ENCODE measurements at regions not wholly inside any gene's neighbourhood (a gene's known extent, or its start where the extent isn't known, plus 50 kb on each side); places are given as distances from the start of the nearest gene placed in this dataset.

- no peak overlapping the region for H3K4me3 ChIP-seq (ENCODE audit: low read depth, low read length)
- TF ChIP-seq, protein P1, sequence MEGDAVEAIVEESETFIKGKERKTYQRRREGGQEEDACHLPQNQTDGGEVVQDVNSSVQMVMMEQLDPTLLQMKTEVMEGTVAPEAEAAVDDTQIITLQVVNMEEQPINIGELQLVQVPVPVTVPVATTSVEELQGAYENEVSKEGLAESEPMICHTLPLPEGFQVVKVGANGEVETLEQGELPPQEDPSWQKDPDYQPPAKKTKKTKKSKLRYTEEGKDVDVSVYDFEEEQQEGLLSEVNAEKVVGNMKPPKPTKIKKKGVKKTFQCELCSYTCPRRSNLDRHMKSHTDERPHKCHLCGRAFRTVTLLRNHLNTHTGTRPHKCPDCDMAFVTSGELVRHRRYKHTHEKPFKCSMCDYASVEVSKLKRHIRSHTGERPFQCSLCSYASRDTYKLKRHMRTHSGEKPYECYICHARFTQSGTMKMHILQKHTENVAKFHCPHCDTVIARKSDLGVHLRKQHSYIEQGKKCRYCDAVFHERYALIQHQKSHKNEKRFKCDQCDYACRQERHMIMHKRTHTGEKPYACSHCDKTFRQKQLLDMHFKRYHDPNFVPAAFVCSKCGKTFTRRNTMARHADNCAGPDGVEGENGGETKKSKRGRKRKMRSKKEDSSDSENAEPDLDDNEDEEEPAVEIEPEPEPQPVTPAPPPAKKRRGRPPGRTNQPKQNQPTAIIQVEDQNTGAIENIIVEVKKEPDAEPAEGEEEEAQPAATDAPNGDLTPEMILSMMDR (conservative IDR thresholded peaks at IDR 0.05; ENCODE audit: low read depth, low read length): no peak
- no peak for DNase-seq (ENCODE audit: low read depth)
These were observed 849.8 kb upstream of the SORCS1 start for GRCh38 chr10:108014145-108014901.

DNA sequence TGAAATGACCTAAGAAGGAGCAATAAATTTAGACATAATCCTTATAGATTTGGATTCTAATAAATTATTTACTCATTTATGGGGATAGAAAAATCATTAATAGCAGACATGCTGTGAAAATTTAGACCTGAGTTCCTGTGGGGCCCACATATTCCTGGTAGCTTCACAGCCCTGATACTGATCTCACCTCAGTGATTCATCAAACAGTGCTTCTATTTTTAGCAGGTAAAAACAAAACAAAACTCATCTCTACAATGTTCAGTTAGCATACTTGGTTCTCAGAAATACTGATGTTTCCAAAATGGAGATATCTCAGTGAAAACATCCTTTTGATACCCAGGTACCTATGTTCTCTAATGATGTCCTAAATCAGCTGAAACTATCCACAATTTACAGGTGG lies 841.1 kb upstream of the SORCS1 start:
- TF ChIP-seq, protein P1 (conservative IDR thresholded peaks at IDR 0.05; ENCODE audit: low read depth, low read length): no peak
- DNase-seq (ENCODE audit: low read depth): no peak
- no peak overlapping the region for H3K4me3 ChIP-seq (ENCODE audit: low read depth, low read length)

- TF ChIP-seq, protein P1 (conservative IDR thresholded peaks at IDR 0.05; ENCODE audit: low read depth, low read length): no peak
- no peak overlapping the region for H3K4me3 ChIP-seq (ENCODE audit: low read depth, low read length)
- no peak for DNase-seq (ENCODE audit: low read depth)
These were observed 839.1 kb upstream of the SORCS1 start for GRCh38 chr10:108003576-108003975.

GRCh38 chr10:108003061-108003460 lies 838.6 kb upstream of the SORCS1 start:
- H3K4me3 ChIP-seq (ENCODE audit: low read depth, low read length): no peak overlapping the region
- DNase-seq (ENCODE audit: low read depth): no peak
- TF ChIP-seq, protein P1 (conservative IDR thresholded peaks at IDR 0.05; ENCODE audit: low read depth, low read length): no peak

- DNase-seq (ENCODE audit: low read depth): no peak
- TF ChIP-seq, protein P1 (conservative IDR thresholded peaks at IDR 0.05; ENCODE audit: low read depth, low read length): no peak
- no peak overlapping the region for H3K4me3 ChIP-seq (ENCODE audit: low read depth, low read length)
These were observed 835.9 kb upstream of the SORCS1 start for GRCh38 chr10:108000365-108000764.

DNA sequence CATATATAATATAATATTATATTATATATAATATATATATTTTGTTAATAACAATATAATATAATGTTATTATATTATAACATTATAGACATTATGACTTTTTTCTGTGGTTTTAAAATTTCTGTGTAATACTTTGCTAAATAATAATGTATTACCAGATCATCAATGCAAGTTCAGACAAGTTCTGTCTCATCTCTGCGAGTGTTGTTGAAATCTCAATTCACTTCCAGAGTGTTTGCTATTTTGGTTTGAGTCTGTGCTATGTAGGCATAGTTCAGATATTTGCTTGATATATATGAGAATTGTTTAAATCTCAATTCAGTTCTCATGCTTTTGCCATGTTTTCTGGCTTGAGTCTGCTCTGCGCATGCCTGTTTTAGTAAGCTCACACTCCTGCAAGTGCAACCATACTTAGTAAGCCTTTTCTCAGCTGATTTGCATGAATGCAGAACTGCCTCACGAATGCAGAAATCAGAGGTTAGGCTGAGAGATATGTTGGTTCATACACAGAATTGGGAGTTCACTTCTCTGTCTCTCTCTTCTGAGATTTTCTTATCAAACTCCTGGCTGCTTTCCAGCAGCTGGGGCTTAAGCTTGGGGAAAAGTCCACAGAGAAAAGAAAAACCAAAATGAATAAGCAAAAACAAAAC lies 830.2 kb upstream of the SORCS1 start:
- peak; percentile 10 for DNase-seq (ENCODE audit: low read depth)
- no peak overlapping the region for H3K4me3 ChIP-seq (ENCODE audit: low read depth, low read length)
- TF ChIP-seq, protein P1 (conservative IDR thresholded peaks at IDR 0.05; ENCODE audit: low read depth, low read length): no peak

DNA sequence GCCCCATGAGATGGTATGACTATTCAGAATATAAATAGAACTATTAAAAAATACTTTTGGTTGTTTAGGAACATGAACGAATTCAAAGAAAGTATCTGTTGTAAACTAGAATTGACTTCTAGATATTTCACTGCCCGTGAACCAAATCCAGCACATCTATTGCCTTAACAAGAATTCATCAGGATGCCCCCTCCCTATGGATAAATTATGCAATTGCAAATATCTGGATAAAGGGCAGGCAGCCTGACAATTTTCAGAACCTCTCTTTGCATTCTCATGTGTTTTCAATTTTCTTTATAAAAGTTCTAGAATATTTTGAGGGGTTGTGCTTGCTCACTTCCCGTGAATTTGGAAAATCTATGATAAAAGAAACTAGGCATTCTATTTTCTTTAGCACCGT lies 822.1 kb upstream of the SORCS1 start:
- no peak overlapping the region for H3K4me3 ChIP-seq (ENCODE audit: low read depth, low read length)
- TF ChIP-seq, protein P1 (conservative IDR thresholded peaks at IDR 0.05; ENCODE audit: low read depth, low read length): no peak
- no peak for DNase-seq (ENCODE audit: low read depth)
